ENCODE measurements at regions not wholly inside any gene's neighbourhood (a gene's known extent, or its start where the extent isn't known, plus 50 kb on each side); places are given as distances from the start of the nearest gene placed in this dataset.

DNA sequence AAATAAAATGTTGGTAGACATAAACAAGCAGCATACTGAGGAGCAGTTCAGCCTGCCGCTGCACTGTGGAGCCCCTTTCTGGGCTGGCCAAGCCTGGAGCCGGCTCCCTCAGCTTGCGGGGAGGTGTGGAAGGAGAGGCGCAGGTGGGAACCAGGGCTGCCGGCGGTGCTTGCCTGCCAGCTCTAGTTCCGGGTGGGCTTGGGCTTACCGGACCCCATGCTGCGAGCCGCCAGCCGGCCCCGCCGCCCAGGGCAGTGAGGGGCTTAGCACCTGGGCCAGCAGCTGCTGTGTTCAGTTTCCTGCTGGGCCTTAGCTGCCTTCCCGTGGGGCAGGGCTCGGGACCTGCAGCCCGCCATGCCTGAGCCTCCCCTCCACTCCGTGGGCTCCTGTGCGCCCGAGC is 672.9 kb upstream of the POM121L12 start:
- TF ChIP-seq, protein P1, sequence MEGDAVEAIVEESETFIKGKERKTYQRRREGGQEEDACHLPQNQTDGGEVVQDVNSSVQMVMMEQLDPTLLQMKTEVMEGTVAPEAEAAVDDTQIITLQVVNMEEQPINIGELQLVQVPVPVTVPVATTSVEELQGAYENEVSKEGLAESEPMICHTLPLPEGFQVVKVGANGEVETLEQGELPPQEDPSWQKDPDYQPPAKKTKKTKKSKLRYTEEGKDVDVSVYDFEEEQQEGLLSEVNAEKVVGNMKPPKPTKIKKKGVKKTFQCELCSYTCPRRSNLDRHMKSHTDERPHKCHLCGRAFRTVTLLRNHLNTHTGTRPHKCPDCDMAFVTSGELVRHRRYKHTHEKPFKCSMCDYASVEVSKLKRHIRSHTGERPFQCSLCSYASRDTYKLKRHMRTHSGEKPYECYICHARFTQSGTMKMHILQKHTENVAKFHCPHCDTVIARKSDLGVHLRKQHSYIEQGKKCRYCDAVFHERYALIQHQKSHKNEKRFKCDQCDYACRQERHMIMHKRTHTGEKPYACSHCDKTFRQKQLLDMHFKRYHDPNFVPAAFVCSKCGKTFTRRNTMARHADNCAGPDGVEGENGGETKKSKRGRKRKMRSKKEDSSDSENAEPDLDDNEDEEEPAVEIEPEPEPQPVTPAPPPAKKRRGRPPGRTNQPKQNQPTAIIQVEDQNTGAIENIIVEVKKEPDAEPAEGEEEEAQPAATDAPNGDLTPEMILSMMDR (IDR thresholded peaks at IDR 0.05), result no peak
- TF ChIP-seq POLR2A (IDR thresholded peaks at IDR 0.05) (no peak), EP300 (IDR thresholded peaks at IDR 0.05) (no peak)
